ENCODE measurements at regions not wholly inside any gene's neighbourhood (a gene's known extent, or its start where the extent isn't known, plus 50 kb on each side); places are given as distances from the start of the nearest gene placed in this dataset.

- TF ChIP-seq, protein P1, sequence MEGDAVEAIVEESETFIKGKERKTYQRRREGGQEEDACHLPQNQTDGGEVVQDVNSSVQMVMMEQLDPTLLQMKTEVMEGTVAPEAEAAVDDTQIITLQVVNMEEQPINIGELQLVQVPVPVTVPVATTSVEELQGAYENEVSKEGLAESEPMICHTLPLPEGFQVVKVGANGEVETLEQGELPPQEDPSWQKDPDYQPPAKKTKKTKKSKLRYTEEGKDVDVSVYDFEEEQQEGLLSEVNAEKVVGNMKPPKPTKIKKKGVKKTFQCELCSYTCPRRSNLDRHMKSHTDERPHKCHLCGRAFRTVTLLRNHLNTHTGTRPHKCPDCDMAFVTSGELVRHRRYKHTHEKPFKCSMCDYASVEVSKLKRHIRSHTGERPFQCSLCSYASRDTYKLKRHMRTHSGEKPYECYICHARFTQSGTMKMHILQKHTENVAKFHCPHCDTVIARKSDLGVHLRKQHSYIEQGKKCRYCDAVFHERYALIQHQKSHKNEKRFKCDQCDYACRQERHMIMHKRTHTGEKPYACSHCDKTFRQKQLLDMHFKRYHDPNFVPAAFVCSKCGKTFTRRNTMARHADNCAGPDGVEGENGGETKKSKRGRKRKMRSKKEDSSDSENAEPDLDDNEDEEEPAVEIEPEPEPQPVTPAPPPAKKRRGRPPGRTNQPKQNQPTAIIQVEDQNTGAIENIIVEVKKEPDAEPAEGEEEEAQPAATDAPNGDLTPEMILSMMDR (IDR thresholded peaks at IDR 0.05): no peak
- no peak for TF ChIP-seq POLR2A (IDR thresholded peaks at IDR 0.05)
Measured at GRCh38 chr2:66174491-66174890, 260.4 kb upstream of the MEIS1 start.
